IMR-90 (cell line): ENCODE measurements at regions not wholly inside any gene's neighbourhood (a gene's known extent, or its start where the extent isn't known, plus 50 kb on each side); places are given as distances from the start of the nearest gene placed in this dataset.

ENCODE experiments used
- ATAC-seq: fragments of 200-7000 bp; cut with Tn5 transposase; 2 replicates; pipeline ENCODE4 v1.9.1; 2020; ENCODE audit warnings: low read depth, mild to moderate bottlenecking, moderate library complexity
- BruUV-seq: library from RNA; stranded (reverse); fragments of 400-500 nt; replicated peaks from 2 replicates; lab custom pipeline; 2021; lab: Mats Ljungman, UMichigan
- CTCF ChIA-PET: fragments of 300-600 bp; formaldehyde crosslinking; extraction: SDS; loops from one replicate; lab custom pipeline; 2021; ENCODE audit warnings: antibody characterized with exemption; lab: Yijun Ruan, JAX
- POLR2A ChIA-PET: fragments of 300-600 bp; sonication (Branson Sonifier 250); formaldehyde crosslinking; loops from one replicate; lab custom pipeline; 2022; ENCODE audit warnings: antibody characterized with exemption; ENCODE audit not compliant: unreplicated experiment; lab: Charles Lee
- DNase-seq: peaks from one replicate; pipeline ENCODE4 v3.0.0; 2013
- H2AFZ ChIP-seq: replicated peaks from 2 replicates; pipeline ENCODE3; 2013; ENCODE audit warnings: low read length, mild to moderate bottlenecking; ENCODE audit not compliant: poor library complexity
- H2AK5ac ChIP-seq: 2 replicates; pipeline ENCODE4 v1.6.1; 2013; ENCODE audit warnings: low read depth, low read length, inconsistent platforms
- H2AK9ac ChIP-seq: replicated peaks from 2 replicates; pipeline ENCODE3; 2013; ENCODE audit warnings: mild to moderate bottlenecking, low read depth, low read length, moderate library complexity; ENCODE audit not compliant: poor library complexity
- H2BK120ac ChIP-seq: 2 replicates; pipeline ENCODE4 v1.6.1; 2013; ENCODE audit warnings: low read depth, low read length, inconsistent platforms
- H2BK15ac ChIP-seq: 3 replicates; pipeline ENCODE4 v1.6.1; 2013; ENCODE audit warnings: low read depth, low read length, inconsistent platforms
- H2BK20ac ChIP-seq: 2 replicates; pipeline ENCODE4 v1.6.1; 2013; ENCODE audit warnings: low read depth, mild to moderate bottlenecking, inconsistent platforms, low read length, moderate library complexity
- H2BK5ac ChIP-seq: 2 replicates; pipeline ENCODE4 v1.6.1; 2013; ENCODE audit warnings: mild to moderate bottlenecking, low read depth, low read length, inconsistent platforms; ENCODE audit not compliant: poor library complexity, severe bottlenecking
- H3K14ac ChIP-seq: replicated peaks from 2 replicates; pipeline ENCODE4 v1.6.1; 2013; ENCODE audit warnings: low read depth, low read length, inconsistent platforms
- H3K18ac ChIP-seq: 2 replicates; pipeline ENCODE4 v1.6.1; 2013; ENCODE audit warnings: low read depth, low read length, control low read depth
- H3K23ac ChIP-seq: 2 replicates; pipeline ENCODE4 v1.6.1; 2013; ENCODE audit warnings: low read depth, low read length, inconsistent platforms
- H3K27ac ChIP-seq: 2 replicates; pipeline ENCODE4 v1.5.1; 2013; ENCODE audit warnings: mild to moderate bottlenecking, control low read depth, low read length; ENCODE audit not compliant: insufficient read depth
- H3K27me3 ChIP-seq: 2 replicates; pipeline ENCODE4 v1.6.1; 2013; ENCODE audit warnings: low read length; ENCODE audit not compliant: control insufficient read depth, insufficient read depth
- H3K36me3 ChIP-seq: 2 replicates; pipeline ENCODE4 v1.6.1; 2013; ENCODE audit warnings: low read length, mixed read lengths; ENCODE audit not compliant: control insufficient read depth, insufficient read depth
- H3K4ac ChIP-seq: 2 replicates; pipeline ENCODE4 v1.6.1; 2013; ENCODE audit warnings: low read depth, low read length, inconsistent platforms
- H3K4me1 ChIP-seq: 2 replicates; pipeline ENCODE4 v1.6.1; 2013; ENCODE audit warnings: low read length, mixed read lengths; ENCODE audit not compliant: control insufficient read depth, insufficient read depth
- H3K4me2 ChIP-seq: 2 replicates; pipeline ENCODE4 v1.6.1; 2013; ENCODE audit warnings: low read depth, mild to moderate bottlenecking, control low read depth, low read length, moderate library complexity
- H3K4me3 ChIP-seq: 2 replicates; pipeline ENCODE4 v1.5.1; 2013; ENCODE audit warnings: low read depth, mild to moderate bottlenecking, control low read depth, low read length, moderate library complexity; ENCODE audit not compliant: insufficient read depth
- H3K56ac ChIP-seq: 2 replicates; pipeline ENCODE4 v1.6.1; 2013; ENCODE audit warnings: low read length, inconsistent platforms; ENCODE audit not compliant: insufficient read depth; ENCODE audit errors: extremely low read depth
- H3K79me1 ChIP-seq, 2 experiments: 2 replicates each; pipeline ENCODE4 v1.6.1; 2013; ENCODE audit warnings: low read length in 2 of 2, inconsistent platforms in 1 of 2, low read depth in 1 of 2
- H3K9ac ChIP-seq: 2 replicates; pipeline ENCODE4 v1.6.1; 2013; ENCODE audit warnings: low read depth, low read length, control low read depth
- H3K9me1 ChIP-seq: 2 replicates; pipeline ENCODE4 v1.6.1; 2013; ENCODE audit warnings: low read length, inconsistent platforms; ENCODE audit not compliant: insufficient read depth
- H3K9me3 ChIP-seq: 2 replicates; pipeline ENCODE4 v1.6.1; 2013; ENCODE audit warnings: low read length; ENCODE audit not compliant: control insufficient read depth, insufficient read depth
- H4K20me1 ChIP-seq: 2 replicates; pipeline ENCODE4 v1.6.1; 2013; ENCODE audit warnings: low read length, inconsistent platforms; ENCODE audit not compliant: insufficient read depth
- H4K5ac ChIP-seq: 2 replicates; pipeline ENCODE4 v1.6.1; 2013; ENCODE audit warnings: mild to moderate bottlenecking, low read depth, low read length, control low read depth
- H4K8ac ChIP-seq, 2 experiments: 2 replicates each; pipeline ENCODE4 v1.6.1; 2013; ENCODE audit warnings: low read depth in 2 of 2, low read length in 2 of 2, control low read depth in 1 of 2, inconsistent platforms in 1 of 2
- H4K91ac ChIP-seq: 2 replicates; pipeline ENCODE4 v1.6.1; 2013; ENCODE audit warnings: low read depth, low read length, inconsistent platforms; ENCODE audit not compliant: insufficient read depth
- BHLHE40 ChIP-seq: fragments of 150-350 bp; IDR thresholded peaks from 2 replicates; pipeline ENCODE4 v1.6.1; 2016; ENCODE audit warnings: mild to moderate bottlenecking, low read depth, low read length
- CEBPB ChIP-seq: IDR thresholded peaks from 2 replicates; pipeline ENCODE4 v1.6.1; 2012; ENCODE audit warnings: low read depth, low read length, improper control_type of control experiment
- FOS ChIP-seq: fragments of 150-350 bp; IDR thresholded peaks from 2 replicates; pipeline ENCODE4 v1.6.1; 2016; ENCODE audit warnings: low read depth, low read length
- MAFK ChIP-seq: IDR thresholded peaks from 2 replicates; pipeline ENCODE4 v1.6.1; 2012; ENCODE audit warnings: low read depth, low read length, improper control_type of control experiment
- MAZ ChIP-seq: IDR thresholded peaks from 2 replicates; pipeline ENCODE4 v1.6.1; 2012; ENCODE audit warnings: low read depth, mild to moderate bottlenecking, low read length, improper control_type of control experiment, moderate library complexity, borderline replicate concordance
- MXI1 ChIP-seq: IDR thresholded peaks from 2 replicates; pipeline ENCODE4 v1.6.1; 2012; ENCODE audit warnings: low read depth, mild to moderate bottlenecking, low read length, moderate library complexity, borderline replicate concordance
- NFE2L2 ChIP-seq: fragments of 150-350 bp; IDR thresholded peaks from 2 replicates; pipeline ENCODE4 v1.6.1; 2016; ENCODE audit warnings: low read depth, mild to moderate bottlenecking, low read length
- RAD21 ChIP-seq: IDR thresholded peaks from 2 replicates; pipeline ENCODE4 v1.6.1; 2012; ENCODE audit warnings: low read length, improper control_type of control experiment
- RCOR1 ChIP-seq: IDR thresholded peaks from 2 replicates; pipeline ENCODE4 v1.6.1; 2012; ENCODE audit warnings: mild to moderate bottlenecking, low read length, improper control_type of control experiment; ENCODE audit not compliant: insufficient replicate concordance
- RFX5 ChIP-seq: IDR thresholded peaks from 2 replicates; pipeline ENCODE4 v1.8.0; 2012; ENCODE audit warnings: low read depth, mild to moderate bottlenecking, low read length, moderate library complexity
- USF2 ChIP-seq: fragments of 150-350 bp; IDR thresholded peaks from 2 replicates; pipeline ENCODE4 v1.6.1; 2017; ENCODE audit warnings: mild to moderate bottlenecking, antibody characterized with exemption, low read length, low read depth
- WGBS, 2 experiments: methylation state at CpG; one replicate each; pipeline versions ENCODE4 v1.1.5 to v1.1.7; 2013; ENCODE audit warnings: missing lambda C conversion rate in 2 of 2; ENCODE audit not compliant: insufficient read length in 1 of 2; ENCODE audit errors: extremely low coverage in 2 of 2; 5-methylcytosine and 5-hydroxymethylcytosine counted together
- dilution Hi-C: fragments of 300-500 bp; cut with HindIII; formaldehyde crosslinking; loops from one replicate; pipeline ENCODE4 v1.14.3; 2018; ENCODE audit warnings: low sequenced_read_pairs; ENCODE audit not compliant: unreplicated experiment
- in situ Hi-C: fragments of 300-500 bp; cut with MboI; formaldehyde crosslinking; loops from 3 replicates; pipeline ENCODE4 v1.14.3; 2019; ENCODE audit warnings: low sequenced_read_pairs, inconsistent platforms, mixed read lengths
- intact Hi-C: fragments of 100-400 bp; cut with micrococcal nuclease; formaldehyde crosslinking; loops from 2 replicates; pipeline ENCODE4 v1.10.0; 2022
- TF ChIP-seq, protein P1 (sequence below): conservative IDR thresholded peaks from 2 replicates; pipeline ENCODE4 v1.5.1; 2012; ENCODE audit warnings: mild to moderate bottlenecking, low read depth, low read length, improper control_type of control experiment

GRCh38 chr3:117691526-117691925 is 981.9 kb downstream of the TUSC7 start:
- H3K27ac ChIP-seq = peak overlapping the region; percentile 53; the same call in 1 of the 2 replicates
- POLR2A ChIA-PET = no interaction called here

More at GRCh38 chr3:117691526-117691925, 981.9 kb downstream of the TUSC7 start:
- no peak overlapping the region; the same call in 1 of the 2 replicates for H2AK5ac ChIP-seq
- no peaks in the 10 kb centered on the region for H4K20me1 ChIP-seq
- ATAC-seq (no peak), DNase-seq (no peak)
- intact Hi-C loops = no loop called here
- no peaks in the 10 kb centered on the region; a peak in 1 of 4 replicates for H3K79me1 ChIP-seq
- H3K9me1 ChIP-seq = peaks cover 2% of the 10 kb centered on the region; the same call in 1 of the 2 replicates
- H3K9ac ChIP-seq = no peak overlapping the region
- no CpG with 5 or more reads among the region's 1 CpG for WGBS, 2 experiments
- peak overlapping the region; percentile 84 for H4K5ac ChIP-seq
- no peaks in the 10 kb centered on the region for H3K9me3 ChIP-seq
- H2BK120ac ChIP-seq = peak overlapping the region; percentile 76
- H2BK5ac ChIP-seq = peak overlapping the region; percentile 58
- peak overlapping the region; percentile 79 for H3K4ac ChIP-seq
- peak overlapping the region; percentile 65 for H3K14ac ChIP-seq
- H3K4me2 ChIP-seq = 0 out of 2 replicates have a peak overlapping the region, but pooled peaks have one; percentile 55
- no peak overlapping the region; the same call in 2 of the 3 replicates for H2BK15ac ChIP-seq
- peak overlapping the region; percentile 95 for H3K18ac ChIP-seq
- no peak overlapping the region for H3K56ac ChIP-seq
- H3K27me3 ChIP-seq = no peaks in the 10 kb centered on the region
- dilution Hi-C loops = no loop called here
- CTCF ChIA-PET = no interaction called here
- in situ Hi-C loops = no loop called here
- no TSS peak for BruUV-seq
- H4K91ac ChIP-seq = peak overlapping the region; percentile 60; the same call in 1 of the 2 replicates
- 0 out of 2 replicates have a peak, but pooled peaks cover 1% of the 10 kb centered on the region for H3K36me3 ChIP-seq
- H4K8ac ChIP-seq = peak overlapping the region in 1 of 2 experiments; percentile 59; a peak in 1 of 4 replicates
- TF ChIP-seq RFX5 = no peak
- no peak for TF ChIP-seq CEBPB
- TF ChIP-seq BHLHE40 = no peak
- no peak for TF ChIP-seq FOS
- no peak for TF ChIP-seq NFE2L2
- no peak for TF ChIP-seq RAD21
- no peak for TF ChIP-seq MXI1
- TF ChIP-seq USF2 = no peak
- TF ChIP-seq MAZ = no peak
- TF ChIP-seq MAFK = no peak
- TF ChIP-seq RCOR1 = no peak
- TF ChIP-seq, protein P1, sequence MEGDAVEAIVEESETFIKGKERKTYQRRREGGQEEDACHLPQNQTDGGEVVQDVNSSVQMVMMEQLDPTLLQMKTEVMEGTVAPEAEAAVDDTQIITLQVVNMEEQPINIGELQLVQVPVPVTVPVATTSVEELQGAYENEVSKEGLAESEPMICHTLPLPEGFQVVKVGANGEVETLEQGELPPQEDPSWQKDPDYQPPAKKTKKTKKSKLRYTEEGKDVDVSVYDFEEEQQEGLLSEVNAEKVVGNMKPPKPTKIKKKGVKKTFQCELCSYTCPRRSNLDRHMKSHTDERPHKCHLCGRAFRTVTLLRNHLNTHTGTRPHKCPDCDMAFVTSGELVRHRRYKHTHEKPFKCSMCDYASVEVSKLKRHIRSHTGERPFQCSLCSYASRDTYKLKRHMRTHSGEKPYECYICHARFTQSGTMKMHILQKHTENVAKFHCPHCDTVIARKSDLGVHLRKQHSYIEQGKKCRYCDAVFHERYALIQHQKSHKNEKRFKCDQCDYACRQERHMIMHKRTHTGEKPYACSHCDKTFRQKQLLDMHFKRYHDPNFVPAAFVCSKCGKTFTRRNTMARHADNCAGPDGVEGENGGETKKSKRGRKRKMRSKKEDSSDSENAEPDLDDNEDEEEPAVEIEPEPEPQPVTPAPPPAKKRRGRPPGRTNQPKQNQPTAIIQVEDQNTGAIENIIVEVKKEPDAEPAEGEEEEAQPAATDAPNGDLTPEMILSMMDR = no peak
- peak overlapping the region; percentile 58; the same call in 1 of the 2 replicates for H3K23ac ChIP-seq
- no peak overlapping the region for H2AFZ ChIP-seq
- H3K4me1 ChIP-seq = peaks cover 19% of the 10 kb centered on the region
- H2AK9ac ChIP-seq = no peak overlapping the region
- peak overlapping the region; percentile 39; the same call in 1 of the 2 replicates for H2BK20ac ChIP-seq
- no peak overlapping the region for H3K4me3 ChIP-seq
